NK-92 treated with Interleukin-12 subunit alpha and Interleukin-12 subunit beta, amount 100 ng/mL, for 24 hours (cell line): ENCODE measurements at regions not wholly inside any gene's neighbourhood (a gene's known extent, or its start where the extent isn't known, plus 50 kb on each side); places are given as distances from the start of the nearest gene placed in this dataset.
"Not testable (repeated sequence)": the region's sequence is repeated elsewhere in the genome, so short reads cannot be mapped to it uniquely, and the experiment has no call there.

Experiments
- DNase-seq: peaks from one replicate; lab custom pipeline; 2025; lab: John Stamatoyannopoulos, UW

DNA sequence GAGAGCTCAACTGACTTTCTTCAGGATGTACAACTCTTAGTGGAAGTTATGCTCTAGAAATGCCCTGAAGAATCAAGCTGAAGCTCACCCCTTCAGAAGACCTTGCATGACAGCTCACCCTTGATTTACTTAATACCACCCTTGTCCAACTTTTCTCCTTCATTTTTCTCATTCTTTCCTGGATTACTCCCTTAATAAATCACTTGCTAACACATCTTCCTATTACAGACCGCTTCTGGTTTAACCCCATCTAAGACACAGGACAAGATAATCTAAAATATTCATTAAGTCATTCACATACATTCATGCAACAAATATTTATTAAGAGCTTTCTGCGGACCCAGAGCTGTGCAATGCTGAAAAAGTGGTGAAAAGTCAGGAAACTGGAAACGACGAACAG is 630.7 kb upstream of the RORB start:
- no peak for DNase-seq

DNA sequence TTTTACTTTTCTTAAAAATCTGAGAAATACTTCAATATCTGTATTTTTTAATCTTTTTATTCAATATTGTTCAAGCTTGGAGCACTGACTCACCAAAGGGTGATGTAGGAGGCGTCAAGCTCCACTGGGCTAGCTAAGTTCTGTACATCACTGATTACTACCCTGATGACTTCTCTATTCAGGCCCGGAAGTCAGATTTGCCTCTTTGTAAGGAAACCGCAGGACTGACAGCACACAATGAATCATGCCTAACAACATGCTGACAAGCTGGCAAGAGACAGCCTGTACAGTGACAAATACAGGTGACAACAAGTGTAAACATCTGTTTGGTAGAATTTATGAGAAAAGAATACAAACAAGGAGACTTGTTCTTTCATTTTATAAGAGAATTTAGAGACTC is 627.9 kb upstream of the RORB start:
- peak; percentile 37 for DNase-seq

DNA sequence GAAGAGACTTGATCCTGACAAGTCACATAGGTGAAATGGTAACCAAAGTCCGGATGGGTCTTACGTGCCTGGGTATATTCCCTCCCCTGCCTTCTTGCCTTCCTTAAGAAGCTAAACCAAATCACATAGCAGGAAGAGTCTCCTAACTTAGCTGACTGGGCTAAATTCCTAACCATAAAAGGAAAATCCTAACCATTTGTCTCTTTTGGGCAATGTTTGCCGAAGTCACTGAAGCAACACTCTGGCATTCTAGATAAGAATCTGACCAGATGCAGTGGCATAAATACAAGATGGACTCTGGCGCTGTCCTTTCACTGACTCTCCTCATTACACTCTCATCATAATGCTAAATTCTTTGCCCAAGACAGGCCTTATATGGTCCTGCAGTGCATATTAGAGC is 625.5 kb upstream of the RORB start:
- no peak for DNase-seq

DNA sequence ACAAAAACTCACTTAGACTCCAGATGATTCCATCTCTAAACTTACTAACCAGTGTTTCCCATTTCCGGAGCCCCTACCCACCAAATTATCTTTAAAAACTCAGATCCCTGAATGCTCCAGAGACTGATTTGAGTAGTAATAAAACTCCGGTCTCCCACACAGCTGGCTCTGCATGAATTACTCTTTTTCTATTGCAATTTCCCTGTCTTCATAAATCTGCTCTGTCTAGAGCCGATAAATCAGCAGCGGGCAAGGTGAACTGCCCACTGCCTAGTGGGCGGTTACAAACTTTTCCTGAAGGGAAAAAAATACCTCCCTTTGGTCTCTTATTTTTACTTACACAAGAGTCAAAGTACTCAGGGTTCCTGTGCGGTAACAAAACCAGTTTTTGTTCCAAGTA is 624.4 kb upstream of the RORB start:
- no peak for DNase-seq

DNA sequence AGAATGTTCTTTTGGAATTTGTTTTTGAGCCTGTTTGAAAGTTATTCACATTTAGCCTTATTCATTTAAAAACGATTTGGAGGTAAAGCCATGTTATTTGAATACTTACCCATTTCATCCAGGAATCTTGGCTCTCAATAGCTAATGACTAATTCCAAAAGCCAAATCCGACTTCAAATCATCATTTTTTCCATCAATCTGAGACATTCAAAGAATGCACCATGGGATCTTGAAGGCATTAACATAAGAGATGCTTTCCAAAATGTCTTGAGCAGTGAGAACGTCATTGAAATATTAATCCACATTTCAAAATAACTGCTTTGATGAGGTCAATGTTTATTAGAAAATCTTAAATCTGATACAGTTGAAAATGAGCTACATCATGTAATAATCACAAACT is 617.0 kb upstream of the RORB start:
- DNase-seq = no peak

DNA sequence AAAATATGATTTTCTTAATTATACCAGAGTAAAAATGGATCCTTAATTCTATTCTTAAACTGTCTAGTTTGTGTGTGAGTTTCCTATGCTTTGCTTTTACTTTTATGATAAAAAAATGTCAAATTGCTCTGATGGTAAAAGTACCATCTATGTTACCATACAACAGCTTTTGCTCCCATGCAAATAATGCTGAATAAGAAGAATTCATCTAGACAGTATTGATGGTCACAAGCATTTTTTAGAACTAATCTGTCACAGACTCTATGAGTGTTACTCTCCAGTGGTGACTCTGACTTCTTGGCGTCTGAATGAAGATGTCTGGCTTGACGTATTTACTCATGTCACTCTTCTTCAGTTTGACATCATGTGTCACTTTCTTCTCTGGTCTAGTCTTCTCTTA is 608.1 kb upstream of the RORB start:
- DNase-seq = no peak

DNA sequence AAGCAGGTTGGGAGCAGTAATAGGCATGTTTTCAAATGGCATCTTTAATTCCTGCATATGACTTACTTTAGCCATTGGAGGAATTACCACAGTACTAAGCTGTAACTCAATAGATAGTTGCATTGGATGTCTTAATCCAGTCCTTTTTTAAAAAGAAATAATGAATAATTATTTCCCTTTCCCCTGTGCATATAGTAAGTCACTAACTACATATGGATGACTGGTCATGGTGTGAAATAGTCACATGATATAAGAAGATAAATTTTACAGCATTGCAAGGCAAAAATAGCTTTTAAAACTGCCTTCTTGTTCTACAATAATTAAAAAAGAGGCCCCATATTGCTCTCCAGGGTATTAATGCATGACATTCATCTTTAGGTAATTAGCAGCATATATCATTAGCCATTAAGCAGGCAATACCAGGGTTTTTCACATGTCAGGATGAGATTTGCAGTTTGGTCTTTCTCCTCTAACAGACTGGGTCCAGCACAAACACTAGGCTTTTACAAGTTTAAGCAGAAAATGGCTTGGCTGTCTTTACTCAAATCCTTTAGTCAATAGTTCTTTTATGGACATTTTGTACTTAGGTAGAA is 606.4 kb upstream of the RORB start:
- DNase-seq = no peak

DNA sequence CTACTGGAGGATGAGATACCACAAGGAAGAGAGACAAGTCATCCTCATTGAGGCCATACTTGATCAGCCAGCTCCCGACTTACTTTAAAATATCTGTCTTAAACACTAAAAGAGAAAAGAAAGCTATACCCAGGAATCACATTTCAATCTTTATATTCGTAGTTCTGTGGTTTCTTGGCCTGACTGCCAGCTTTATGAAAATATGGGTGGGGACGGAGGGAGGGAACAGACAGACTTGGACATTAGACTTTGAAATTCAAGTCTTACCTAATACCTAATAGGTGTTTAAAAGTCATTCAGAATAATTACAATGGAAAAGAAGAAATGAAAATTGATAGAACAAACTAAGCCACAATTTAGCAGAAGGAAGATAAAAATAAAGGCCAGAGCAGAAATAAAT is 604.8 kb upstream of the RORB start:
- DNase-seq = no peak

DNA sequence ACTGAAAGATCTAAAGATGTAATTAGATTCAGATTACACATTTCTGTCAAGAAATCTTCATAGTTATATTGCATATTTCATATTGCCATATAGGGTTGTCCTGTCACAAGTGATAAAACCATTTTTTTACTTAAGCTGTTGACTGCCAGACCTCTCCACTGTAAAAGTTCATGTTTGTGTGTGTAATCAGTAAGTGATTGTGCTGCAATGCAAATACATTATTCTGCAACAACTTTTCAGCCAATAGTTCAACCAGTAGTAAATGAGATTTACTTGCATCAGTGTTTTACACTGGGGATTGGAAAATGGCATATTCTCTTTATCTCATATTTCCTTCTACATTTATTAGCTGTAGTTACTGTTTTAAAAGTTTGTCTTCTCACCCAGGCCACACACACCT is 603.9 kb upstream of the RORB start:
- DNase-seq = no peak

DNA sequence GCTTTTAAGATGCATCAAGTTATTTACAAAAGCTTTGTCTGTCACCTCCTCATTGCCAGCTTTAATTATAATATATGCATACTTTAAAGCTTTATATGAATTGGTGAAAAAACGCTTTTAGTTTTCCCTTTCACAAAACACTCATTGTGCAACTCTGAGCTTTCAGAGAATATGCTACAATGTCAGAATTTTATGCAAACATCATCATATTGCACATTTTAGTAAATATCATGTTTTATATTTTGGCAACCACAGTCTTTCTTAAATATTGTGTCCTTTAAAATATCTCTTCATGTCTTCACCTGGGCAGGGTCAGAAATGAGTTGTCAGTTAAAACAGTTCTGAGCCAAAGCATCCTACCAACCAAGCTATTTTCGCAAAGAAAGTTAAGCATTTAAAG is 601.1 kb upstream of the RORB start:
- DNase-seq = no peak

DNA sequence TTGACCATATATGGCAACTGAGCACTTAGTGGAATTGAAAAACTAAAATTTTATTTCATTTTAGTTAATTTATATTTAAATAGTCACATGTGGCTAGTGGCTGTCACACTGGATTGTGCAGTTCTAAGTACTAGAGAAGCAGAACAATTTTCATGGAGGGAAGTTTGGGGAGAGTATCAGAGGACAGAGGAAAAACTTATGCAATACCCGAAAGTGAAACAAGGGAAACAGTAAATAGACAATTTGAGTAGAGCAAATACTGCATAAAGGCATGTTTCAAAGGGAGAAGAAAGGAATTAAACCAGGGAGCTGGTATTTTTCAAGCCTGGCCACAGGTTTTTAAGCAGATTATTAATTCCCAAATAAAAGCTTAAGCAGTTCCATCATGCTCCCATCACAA is 590.5 kb upstream of the RORB start:
- no peak for DNase-seq

DNA sequence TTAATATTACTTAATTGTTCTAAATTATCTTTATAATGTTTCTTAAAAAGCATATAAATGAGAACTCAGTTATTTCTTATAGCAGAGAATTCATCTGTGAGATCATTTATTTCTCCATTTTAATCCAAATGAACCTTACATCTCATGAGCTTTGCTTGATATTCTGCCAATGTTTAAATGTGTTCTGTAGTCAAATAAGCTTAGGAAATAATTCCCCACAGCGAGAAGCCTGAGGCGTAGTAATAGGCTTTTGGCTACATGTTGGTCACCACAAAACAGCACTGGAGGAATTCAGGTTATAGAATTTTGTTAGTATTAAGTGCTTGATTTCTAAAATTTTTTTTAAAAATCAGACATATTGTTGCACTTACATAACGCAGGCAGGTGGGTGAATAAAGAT is 585.3 kb upstream of the RORB start:
- no peak for DNase-seq

DNA sequence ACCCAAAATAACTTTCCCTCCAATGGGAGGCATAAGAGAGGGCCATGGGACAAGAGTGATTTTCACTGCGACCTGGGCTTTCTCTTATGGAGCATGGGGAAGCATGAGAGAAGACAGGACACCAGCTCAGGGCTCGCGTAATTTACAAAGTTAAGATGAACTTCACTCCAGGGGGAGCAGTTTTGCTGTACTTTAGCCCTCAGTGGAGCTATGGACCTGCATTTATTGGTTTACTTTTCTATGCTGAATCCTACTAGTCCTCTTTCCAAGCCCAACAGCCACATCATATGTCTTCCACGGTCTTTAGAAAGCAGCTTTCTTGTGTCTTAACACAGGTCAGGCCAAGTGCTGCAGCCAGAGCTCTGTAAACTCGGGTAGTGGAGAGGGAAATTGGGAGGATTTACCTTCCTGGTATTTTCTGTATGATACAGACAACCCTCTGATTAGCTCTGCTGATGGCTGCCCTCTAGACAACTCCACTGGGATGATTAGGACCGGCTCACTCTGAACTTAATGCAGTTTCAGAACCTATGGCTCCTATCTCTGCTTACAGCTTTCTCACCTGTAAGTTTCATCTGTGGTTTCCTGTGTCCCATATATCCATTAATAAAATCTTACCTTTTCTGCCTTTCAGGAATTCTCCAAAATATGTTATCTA is 581.0 kb upstream of the RORB start:
- DNase-seq = no peak

DNA sequence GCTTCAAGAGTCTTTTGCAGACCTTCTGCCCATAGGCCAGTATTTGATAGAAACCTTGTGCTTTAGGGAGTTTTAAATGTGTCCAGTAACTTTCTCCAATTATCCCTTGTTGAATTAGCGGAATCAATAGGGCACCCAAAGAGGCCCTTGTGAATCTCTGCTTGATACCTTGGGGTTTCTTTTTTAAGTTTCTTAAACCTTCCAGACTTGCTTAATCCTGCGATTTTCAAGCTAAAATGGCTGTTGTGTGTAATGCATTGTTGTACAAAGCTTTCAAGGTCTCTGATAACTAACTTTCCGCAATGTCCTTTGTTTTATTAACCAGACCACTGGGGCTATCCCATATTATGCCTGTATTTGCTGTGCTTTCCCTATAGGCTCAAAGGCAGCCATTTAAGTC is 577.4 kb upstream of the RORB start:
- DNase-seq = no peak

DNA sequence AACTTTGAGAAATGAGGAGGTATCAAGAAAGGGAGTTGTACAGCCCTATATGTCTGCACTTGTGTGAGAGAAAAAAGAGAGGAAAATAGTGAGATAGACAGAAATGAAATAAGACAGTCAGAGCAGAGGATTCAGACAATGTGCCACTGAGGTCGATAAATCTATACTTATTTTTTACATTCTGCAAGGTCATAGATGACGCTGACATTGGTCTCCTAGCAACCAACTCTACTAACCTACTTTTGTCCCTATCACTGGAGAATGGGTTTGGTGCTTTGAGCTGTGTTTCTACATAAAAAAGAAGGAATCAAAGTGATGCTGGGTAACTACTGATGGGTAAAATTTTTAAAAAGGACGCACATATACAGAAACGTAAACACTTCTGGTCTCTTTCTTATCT is 573.3 kb upstream of the RORB start:
- no peak for DNase-seq

DNA sequence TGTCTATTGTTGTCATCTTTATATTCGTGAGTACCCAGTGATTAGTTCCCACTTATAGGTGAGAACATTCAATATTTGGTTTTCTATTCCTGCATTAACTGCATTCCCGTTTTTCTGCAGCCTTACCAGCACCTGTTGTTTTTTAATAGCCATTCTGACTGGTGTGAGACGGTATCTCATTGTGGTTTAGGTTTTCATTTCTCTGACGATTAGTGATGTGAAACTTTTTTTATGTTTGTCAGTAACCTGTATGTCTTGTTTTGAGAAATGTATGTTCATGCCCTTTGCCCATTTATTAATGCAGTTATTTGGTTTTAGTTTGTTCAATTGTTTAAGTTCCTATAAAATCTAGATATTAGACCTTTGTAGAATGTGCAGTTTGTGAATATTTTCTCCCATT is 546.0 kb upstream of the RORB start:
- DNase-seq = no peak

DNA sequence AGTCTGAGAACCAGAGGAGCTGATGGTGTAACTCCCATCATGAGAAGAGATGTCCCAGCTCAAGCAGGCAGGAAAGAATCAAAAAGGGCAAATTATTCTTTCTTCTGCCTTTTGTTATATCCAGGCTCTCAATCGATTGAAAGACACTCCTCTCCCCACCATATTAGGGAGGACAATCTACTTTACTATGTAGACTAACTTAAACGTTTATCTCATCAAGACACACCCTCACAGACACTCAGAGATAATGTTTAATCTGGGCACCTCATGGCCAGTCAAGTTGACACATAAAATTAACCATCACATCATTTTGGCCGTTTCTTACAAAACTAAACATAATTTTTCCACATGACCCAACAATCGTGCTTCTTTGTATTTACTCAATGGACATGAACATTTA is 534.3 kb upstream of the RORB start:
- no peak for DNase-seq

DNA sequence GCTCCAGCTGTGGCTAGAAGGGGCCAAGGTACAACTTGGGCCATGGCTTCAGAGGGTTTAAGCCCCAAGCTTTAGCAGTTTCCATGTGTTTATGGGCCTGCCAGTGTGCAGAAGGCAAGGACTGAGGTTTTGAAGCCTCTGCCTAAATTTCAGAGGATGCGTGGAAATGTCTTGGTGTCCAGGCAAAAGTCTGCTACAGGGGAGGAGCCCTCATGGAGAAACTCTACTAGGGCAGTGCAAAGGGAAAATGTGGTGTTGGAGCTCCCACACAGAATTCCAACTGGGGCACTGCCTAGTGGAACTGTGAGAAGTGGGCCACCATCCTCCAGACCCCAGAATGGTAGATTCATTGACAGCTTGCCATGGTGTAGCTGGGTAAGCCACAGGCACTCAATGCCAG is 527.2 kb upstream of the RORB start:
- no peak for DNase-seq

DNA sequence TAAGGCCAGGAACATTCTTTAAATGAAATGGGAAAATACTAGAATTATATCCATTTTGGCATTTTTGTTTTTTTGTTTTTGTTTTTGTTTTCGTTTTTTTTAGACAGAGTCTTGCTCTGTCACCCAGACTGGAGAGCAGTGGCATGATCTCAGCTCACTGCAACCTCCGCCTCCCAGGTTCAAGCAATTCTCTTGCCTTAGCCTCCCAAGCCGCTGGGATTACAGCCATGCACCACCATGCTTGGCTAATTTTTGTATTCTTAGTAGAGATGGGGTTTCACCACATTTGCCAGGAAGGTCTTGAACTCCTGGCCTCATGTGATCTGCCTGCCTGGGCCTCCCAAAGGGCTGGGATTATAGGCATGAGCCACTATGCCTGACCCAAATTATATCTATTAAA is 520.7 kb upstream of the RORB start:
- not testable (repeated sequence) for DNase-seq

DNA sequence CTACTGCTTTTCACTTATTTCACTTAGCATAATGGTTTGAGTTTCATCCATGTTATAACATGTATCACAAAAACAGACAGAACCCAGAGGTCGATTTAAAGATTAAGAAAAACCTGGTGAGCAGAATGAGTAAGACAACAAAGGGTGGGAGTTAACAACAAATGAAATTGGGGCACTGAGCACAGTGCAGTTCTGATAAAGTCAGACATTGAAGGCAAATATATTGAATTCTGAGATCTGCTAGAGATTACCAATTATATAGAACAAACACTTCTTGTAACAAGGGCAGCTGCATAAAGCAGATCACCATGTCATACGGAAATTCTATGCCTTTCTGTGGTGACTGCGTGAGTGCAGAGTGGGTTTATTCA is 517.3 kb upstream of the RORB start:
- DNase-seq = no peak

DNA sequence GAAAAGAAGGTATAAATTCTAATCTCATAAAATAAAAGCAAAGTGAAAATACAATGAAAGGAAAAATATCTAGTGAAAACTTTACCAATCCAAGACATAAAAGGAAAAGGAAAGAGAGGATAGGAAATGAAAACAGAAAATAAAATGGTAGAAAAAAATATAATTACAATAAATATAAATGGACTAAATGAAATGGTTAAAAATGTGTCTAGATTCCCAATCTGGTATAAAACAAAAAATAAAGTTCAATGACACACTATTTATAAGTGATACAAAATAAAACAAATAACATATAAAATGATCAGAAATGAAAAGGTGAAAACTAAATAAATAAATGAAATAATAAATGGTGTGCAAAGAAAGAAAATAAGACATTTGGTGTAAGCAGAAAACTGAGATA is 516.4 kb upstream of the RORB start:
- DNase-seq = no peak

DNA sequence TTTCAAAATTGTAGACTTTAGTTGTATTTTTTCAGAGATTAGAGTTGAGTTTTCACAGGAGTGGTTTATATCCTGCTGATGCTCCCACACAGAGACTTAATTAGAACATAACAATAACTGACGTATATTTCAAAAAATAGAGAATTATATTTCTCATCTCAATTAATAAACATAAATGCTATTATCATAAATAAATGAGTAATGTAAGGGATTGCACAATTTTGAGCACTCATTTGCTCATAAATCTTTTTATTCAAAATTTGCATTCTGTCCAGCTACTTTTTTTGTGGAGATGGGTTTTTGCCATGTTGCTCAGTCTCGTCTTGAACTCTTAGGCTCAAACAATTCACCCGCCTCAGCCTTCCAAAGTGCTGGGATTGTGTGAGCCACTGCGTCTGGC is 515.7 kb upstream of the RORB start:
- no peak for DNase-seq

DNA sequence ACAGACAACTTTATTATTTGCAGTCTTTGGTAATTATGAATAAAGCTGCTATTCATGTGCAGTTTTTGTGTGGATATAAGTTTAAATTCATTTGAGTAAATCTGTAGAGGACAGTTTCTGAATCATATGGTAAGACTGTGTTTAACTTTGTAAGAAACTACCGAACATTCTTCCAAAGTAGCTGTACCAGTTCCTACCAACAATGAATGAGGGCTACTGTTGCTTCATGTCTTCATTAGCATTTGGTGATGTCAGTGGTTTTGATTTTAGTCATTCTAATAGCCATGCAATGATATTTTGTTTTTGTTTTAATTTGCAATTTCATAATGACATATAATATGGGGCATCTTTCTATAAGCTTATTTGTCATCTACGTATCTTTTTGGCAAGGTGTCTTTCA is 501.3 kb upstream of the RORB start:
- no peak for DNase-seq

DNA sequence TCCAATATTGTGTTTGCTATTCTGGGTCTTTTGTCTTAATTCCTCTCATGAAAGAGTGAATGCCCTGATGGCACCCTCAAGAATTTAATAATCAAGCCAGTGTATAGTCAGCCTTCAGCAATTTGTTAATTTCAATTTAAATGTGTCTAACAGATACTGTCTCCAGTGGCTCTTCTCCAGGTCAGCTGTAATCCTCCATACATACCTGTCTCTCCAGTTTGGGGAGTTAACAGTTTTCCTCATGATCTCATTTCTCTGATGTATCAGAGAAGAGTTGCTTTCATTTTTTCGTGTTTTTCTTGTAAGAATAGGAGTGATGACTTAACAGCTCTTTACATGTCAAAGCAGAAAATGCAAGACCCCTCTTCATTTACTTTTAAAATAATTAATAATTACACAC is 500.3 kb upstream of the RORB start:
- no peak for DNase-seq

DNA sequence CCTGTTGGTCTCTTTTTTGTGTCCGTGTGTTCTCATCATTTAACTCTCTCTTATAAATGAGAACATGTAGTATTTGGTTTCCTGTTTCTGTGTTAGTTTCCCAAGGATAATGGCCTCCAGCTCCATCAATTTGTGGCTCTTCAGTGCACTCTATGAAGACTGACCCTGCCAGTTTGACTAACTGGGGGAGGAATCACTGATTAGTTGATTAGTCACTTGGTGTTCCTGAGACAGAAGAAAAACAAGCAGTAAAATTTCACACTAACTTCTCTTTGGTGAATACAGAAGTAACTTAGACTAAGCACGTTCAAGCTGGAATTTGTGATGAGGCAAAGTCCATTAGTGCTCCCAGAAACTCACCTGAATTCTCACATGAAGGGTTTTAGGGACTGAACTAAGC is 495.8 kb upstream of the RORB start:
- no peak for DNase-seq
